Right lobe of liver (tissue), 4 donors: ENCODE measurements at regions not wholly inside any gene's neighbourhood (a gene's known extent, or its start where the extent isn't known, plus 50 kb on each side); places are given as distances from the start of the nearest gene placed in this dataset.

Source experiments
- CTCF ChIP-seq, 4 donors: fragments of 200-600 bp in 3 of 4; fragments of 450-650 bp in 1 of 4; IDR thresholded peaks; one replicate each; pipeline versions ENCODE4 v1.5.1 to v1.8.0; 2016 to 2022; ENCODE audit warnings: antibody characterized with exemption in 4 of 4, mild to moderate bottlenecking in 2 of 4
- POLR2A ChIP-seq: fragments of 450-650 bp; IDR thresholded peaks from one replicate; pipeline ENCODE4 v1.6.1; 2017; ENCODE audit warnings: antibody characterized with exemption, mild to moderate bottlenecking
- donor health status: DM: no; HTN: no; CAD: no.
- donor health status: DM: no; HTN: no; CAD: no.
- donor health status: DM: no; HTN: yes; CAD: no.

- no peak for TF ChIP-seq CTCF (IDR thresholded peaks at IDR 0.05)
- TF ChIP-seq POLR2A, result no peak
Observed at GRCh38 chr6:56900784-56901183, 54.1 kb upstream of the BEND6 start.
